DND-41 (cell line): ENCODE measurements at regions not wholly inside any gene's neighbourhood (a gene's known extent, or its start where the extent isn't known, plus 50 kb on each side); places are given as distances from the start of the nearest gene placed in this dataset.

Experiments
- ATAC-seq: fragments of 200-7000 bp; cut with Tn5 transposase; 3 replicates; pipeline ENCODE4 v1.9.1; 2021; ENCODE audit warnings: low read depth; ENCODE audit not compliant: insufficient read depth
- DNase-seq: peaks from one replicate; pipeline ENCODE4 v3.0.0-alpha.2; 2020
- H2AFZ ChIP-seq: 2 replicates; pipeline ENCODE4 v1.6.0; 2012; ENCODE audit warnings: low read depth, low read length
- H3K27ac ChIP-seq: 2 replicates; pipeline ENCODE4 v1.5.1; 2012; ENCODE audit warnings: low read length, inconsistent platforms
- H3K27me3 ChIP-seq: fragments of 200-600 bp; sonication (generic); 2 replicates; pipeline ENCODE4 v1.6.0; 2012; ENCODE audit warnings: low read length, mild to moderate bottlenecking, inconsistent platforms; ENCODE audit not compliant: insufficient read depth, poor library complexity
- H3K36me3 ChIP-seq: 2 replicates; pipeline ENCODE4 v1.5.1; 2012; ENCODE audit warnings: low read length, inconsistent platforms; ENCODE audit not compliant: insufficient read depth
- H3K4me1 ChIP-seq: 2 replicates; pipeline ENCODE4 v1.5.1; 2012; ENCODE audit warnings: mild to moderate bottlenecking, low read length; ENCODE audit not compliant: insufficient read depth
- H3K4me2 ChIP-seq: 2 replicates; pipeline ENCODE4 v1.6.0; 2012; ENCODE audit warnings: mild to moderate bottlenecking, moderate library complexity, low read length, inconsistent platforms; ENCODE audit not compliant: insufficient read depth
- H3K4me3 ChIP-seq, 2 experiments: fragments of 200-600 bp in 1 of 2; shearing (Covaris generic) in 1 of 2; 2 replicates each; pipeline ENCODE4 v1.5.1; 2012 to 2016; ENCODE audit warnings: inconsistent platforms in 2 of 2, low read length in 2 of 2, mild to moderate bottlenecking in 2 of 2, low read depth in 1 of 2, moderate library complexity in 1 of 2
- H3K79me2 ChIP-seq: 2 replicates; pipeline ENCODE4 v1.6.0; 2012; ENCODE audit warnings: low read length, inconsistent platforms; ENCODE audit not compliant: insufficient read depth
- H3K9ac ChIP-seq: 2 replicates; pipeline ENCODE4 v1.6.0; 2012; ENCODE audit warnings: low read depth, mild to moderate bottlenecking, inconsistent platforms, low read length, moderate library complexity
- H3K9me3 ChIP-seq: 2 replicates; pipeline ENCODE4 v1.5.1; 2012; ENCODE audit warnings: low read length, moderate library complexity, mild to moderate bottlenecking, inconsistent platforms; ENCODE audit not compliant: insufficient read depth, severe bottlenecking
- H4K20me1 ChIP-seq: 2 replicates; pipeline ENCODE4 v1.6.0; 2012; ENCODE audit warnings: low read length; ENCODE audit not compliant: insufficient read depth
- CTCF ChIP-seq: IDR thresholded peaks from 2 replicates; pipeline ENCODE4 v1.5.1; 2012; ENCODE audit warnings: borderline replicate concordance, low read length, moderate library complexity, mild to moderate bottlenecking; ENCODE audit not compliant: poor library complexity, severe bottlenecking; ENCODE audit errors: extremely low read depth
- EZH2 ChIP-seq: IDR thresholded peaks from 3 replicates; pipeline ENCODE4 v1.6.1; 2012; ENCODE audit warnings: borderline replicate concordance, low read depth, mild to moderate bottlenecking, moderate library complexity, low read length, inconsistent platforms; ENCODE audit not compliant: severe bottlenecking

DNA sequence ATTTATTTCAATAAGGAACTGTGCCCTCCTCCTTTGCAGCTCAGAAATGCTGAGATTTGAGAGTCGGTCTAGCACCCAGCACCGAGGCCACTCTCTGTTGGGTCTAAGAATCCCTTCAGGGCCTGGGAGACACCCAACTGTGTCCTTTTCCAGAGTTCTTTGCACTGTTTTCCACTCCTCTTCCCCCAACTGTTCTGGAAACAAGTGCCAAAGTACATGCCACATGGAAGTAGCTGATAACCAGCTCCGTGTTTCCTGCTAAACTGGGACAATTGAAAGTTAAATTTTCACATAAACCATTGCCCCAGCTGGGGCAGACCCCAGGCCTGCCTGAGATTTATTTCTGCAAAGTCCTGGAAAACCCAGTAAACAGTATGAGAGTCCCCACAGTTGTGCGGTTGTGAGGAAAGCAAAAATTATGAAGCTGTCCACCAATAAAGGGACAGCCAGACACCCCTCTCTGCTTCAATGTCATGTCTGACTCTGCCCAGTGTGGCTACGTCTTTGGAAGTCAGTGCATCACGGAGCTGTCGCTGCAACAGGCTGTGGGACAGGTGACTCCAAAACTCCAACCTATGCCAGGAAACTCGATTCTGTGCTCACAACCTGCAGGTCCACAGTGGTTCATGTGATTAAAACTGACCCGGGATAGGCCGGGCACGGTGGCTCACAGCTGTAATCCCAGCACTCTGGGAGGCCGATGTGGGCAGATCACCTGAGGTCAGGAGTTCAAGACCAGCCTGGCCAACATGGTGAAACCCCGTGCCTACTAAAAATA is 178.0 kb upstream of the AFDN start:
- H3K9ac ChIP-seq = no peak overlapping the region
- H3K27me3 ChIP-seq = no peaks in the 10 kb centered on the region
- H3K36me3 ChIP-seq = no peaks in the 10 kb centered on the region
- no peak for ATAC-seq
- no peak overlapping the region for H2AFZ ChIP-seq
- peaks cover 6% of the 10 kb centered on the region for H3K9me3 ChIP-seq
- no peak for DNase-seq
- TF ChIP-seq CTCF = no peak
- TF ChIP-seq EZH2 = no peak
- no peak overlapping the region for H3K4me2 ChIP-seq
- no peaks in the 10 kb centered on the region for H3K79me2 ChIP-seq
- H3K4me3 ChIP-seq = no peak overlapping the region
- no peaks in the 10 kb centered on the region for H3K4me1 ChIP-seq
- H3K27ac ChIP-seq = no peak overlapping the region
- no peaks in the 10 kb centered on the region for H4K20me1 ChIP-seq

- TF ChIP-seq EZH2 (no peak), CTCF (no peak)
- Histone ChIP-seq H2AFZ (no peak overlapping the region), H3K9ac (no peak overlapping the region), H3K36me3 (no peaks in the 10 kb centered on the region), H3K27ac (no peak overlapping the region), H3K27me3 (no peaks in the 10 kb centered on the region), H3K79me2 (no peaks in the 10 kb centered on the region), H3K9me3 (peaks cover 6% of the 10 kb centered on the region), H4K20me1 (no peaks in the 10 kb centered on the region), H3K4me2 (no peak overlapping the region), H3K4me1 (no peaks in the 10 kb centered on the region), H3K4me3 (no peak overlapping the region)
- DNase-seq (no peak), ATAC-seq (no peak)
Measured at GRCh38 chr6:167649476-167649875, 177.2 kb upstream of the AFDN start.

DNA sequence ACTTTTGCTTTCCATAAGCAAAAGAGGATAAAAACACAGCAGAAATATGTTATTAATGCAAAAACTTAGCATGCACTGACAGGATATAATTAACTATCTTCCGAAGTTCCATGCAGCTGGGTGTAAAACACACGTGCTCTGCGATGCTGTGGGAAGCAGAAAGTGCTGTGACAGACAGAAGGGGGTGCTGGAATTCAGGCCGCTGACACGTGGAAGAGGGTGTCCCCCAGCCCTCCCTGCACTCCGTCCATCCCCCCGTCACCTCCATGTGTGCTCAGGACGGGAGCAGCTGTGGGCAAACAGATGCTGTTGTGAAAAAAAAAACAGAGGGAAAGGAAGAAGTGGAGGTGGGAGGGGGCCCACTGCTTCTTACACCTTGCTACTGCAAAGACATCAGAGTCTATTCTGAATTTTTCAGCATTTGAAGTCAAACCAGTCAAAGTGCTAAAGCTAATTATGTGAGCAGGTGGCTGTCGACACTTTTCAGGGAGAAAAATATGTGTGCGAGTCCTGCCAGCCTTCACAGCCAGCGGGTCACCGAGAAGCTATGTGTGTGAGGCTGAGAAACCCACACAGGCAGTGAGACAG is 175.9 kb upstream of the AFDN start:
- Histone ChIP-seq H3K27me3 (no peaks in the 10 kb centered on the region), H3K79me2 (no peaks in the 10 kb centered on the region), H4K20me1 (no peaks in the 10 kb centered on the region), H3K4me2 (no peak overlapping the region), H3K9me3 (peaks cover 6% of the 10 kb centered on the region), H3K9ac (no peak overlapping the region), H2AFZ (no peak overlapping the region), H3K4me3 (no peak overlapping the region), H3K36me3 (no peaks in the 10 kb centered on the region), H3K27ac (no peak overlapping the region), H3K4me1 (no peaks in the 10 kb centered on the region)
- no peak for TF ChIP-seq CTCF
- no peak for TF ChIP-seq EZH2
- DNase-seq (no peak), ATAC-seq (no peak)
